BJ (cell line): ENCODE measurements at regions not wholly inside any gene's neighbourhood (a gene's known extent, or its start where the extent isn't known, plus 50 kb on each side); places are given as distances from the start of the nearest gene placed in this dataset.
"Not testable (repeated sequence)": the region's sequence is repeated elsewhere in the genome, so short reads cannot be mapped to it uniquely, and the experiment has no call there.

Experiments used
- CTCF ChIA-PET: fragments of 350-600 bp; formaldehyde crosslinking; extraction: SDS; loops from one replicate; lab custom pipeline; 2021; ENCODE audit warnings: antibody characterized with exemption, inconsistent platforms; lab: Yijun Ruan, JAX
- POLR2A ChIA-PET: fragments of 300-600 bp; sonication (Branson Sonifier 250); formaldehyde crosslinking; extraction: SDS; loops from one replicate; lab custom pipeline; 2021; ENCODE audit warnings: antibody characterized with exemption; lab: Charles Lee
- DNase-seq: peaks from one replicate; pipeline ENCODE4 v3.0.0-alpha.2; 2011; ENCODE audit warnings: low read depth
- H3K27me3 ChIP-seq: 2 replicates; pipeline ENCODE4 v1.6.0; 2011; ENCODE audit warnings: low read length; ENCODE audit not compliant: control insufficient read depth, insufficient read depth
- H3K36me3 ChIP-seq: 2 replicates; pipeline ENCODE4 v1.5.1; 2011; ENCODE audit warnings: low read length; ENCODE audit not compliant: control insufficient read depth, insufficient read depth
- H3K4me3 ChIP-seq: 2 replicates; pipeline ENCODE4 v1.5.1; 2011; ENCODE audit warnings: low read depth, mild to moderate bottlenecking, control low read depth, low read length
- TF ChIP-seq, protein P1 (sequence below): IDR thresholded peaks from 2 replicates; pipeline ENCODE4 v1.5.1; 2011; ENCODE audit warnings: low read depth, mild to moderate bottlenecking, control low read depth, inconsistent platforms, low read length, moderate library complexity; ENCODE audit not compliant: insufficient read depth

DNA sequence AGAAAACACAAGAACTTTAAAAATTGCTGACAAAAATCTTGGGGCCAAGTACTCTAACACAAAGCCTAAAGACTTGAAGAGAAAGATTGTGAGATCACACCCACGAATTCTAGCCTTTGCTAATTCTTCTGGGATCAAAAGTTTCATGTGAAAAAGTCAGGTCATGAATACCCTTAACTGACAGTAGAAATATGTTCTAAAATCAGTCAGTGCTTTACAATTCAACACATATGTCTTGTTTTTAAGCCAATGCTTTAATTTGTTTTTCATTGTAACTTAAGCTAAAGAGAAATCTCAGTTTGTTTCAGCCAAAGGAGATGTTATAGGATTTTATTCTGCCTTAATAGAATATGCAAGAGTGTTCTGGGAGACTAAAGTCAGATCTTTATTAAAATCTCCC is 78.2 kb upstream of the PLEKHG1 start:
- CTCF ChIA-PET, result no interaction called here
- POLR2A ChIA-PET, result no interaction called here
- no peak for DNase-seq
- Histone ChIP-seq H3K27me3 (no peaks in the 10 kb centered on the region), H3K4me3 (no peak overlapping the region), H3K36me3 (no peaks in the 10 kb centered on the region)
- TF ChIP-seq, protein P1, sequence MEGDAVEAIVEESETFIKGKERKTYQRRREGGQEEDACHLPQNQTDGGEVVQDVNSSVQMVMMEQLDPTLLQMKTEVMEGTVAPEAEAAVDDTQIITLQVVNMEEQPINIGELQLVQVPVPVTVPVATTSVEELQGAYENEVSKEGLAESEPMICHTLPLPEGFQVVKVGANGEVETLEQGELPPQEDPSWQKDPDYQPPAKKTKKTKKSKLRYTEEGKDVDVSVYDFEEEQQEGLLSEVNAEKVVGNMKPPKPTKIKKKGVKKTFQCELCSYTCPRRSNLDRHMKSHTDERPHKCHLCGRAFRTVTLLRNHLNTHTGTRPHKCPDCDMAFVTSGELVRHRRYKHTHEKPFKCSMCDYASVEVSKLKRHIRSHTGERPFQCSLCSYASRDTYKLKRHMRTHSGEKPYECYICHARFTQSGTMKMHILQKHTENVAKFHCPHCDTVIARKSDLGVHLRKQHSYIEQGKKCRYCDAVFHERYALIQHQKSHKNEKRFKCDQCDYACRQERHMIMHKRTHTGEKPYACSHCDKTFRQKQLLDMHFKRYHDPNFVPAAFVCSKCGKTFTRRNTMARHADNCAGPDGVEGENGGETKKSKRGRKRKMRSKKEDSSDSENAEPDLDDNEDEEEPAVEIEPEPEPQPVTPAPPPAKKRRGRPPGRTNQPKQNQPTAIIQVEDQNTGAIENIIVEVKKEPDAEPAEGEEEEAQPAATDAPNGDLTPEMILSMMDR, result no peak

DNA sequence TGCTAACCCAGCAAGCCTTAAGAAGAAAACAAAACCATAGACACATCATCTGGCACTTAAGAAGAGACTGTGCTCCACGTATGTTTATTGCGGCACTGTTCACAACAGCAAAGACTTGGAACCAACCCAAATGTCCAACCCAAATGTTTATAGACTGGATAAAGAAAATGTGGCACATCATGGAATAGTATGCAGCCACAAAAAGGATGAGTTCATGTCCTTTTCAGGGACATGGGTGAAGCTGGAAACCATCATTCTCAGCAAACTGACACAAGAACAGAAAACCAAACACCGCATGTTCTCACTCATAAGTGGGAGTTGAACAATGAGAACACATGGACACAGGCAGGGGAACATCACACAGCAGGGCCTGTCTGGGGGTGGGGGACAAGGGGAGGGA is 76.5 kb upstream of the PLEKHG1 start:
- POLR2A ChIA-PET, DNase-seq, CTCF ChIA-PET, H3K4me3 ChIP-seq, H3K36me3 ChIP-seq, H3K27me3 ChIP-seq: not testable (repeated sequence)

DNA sequence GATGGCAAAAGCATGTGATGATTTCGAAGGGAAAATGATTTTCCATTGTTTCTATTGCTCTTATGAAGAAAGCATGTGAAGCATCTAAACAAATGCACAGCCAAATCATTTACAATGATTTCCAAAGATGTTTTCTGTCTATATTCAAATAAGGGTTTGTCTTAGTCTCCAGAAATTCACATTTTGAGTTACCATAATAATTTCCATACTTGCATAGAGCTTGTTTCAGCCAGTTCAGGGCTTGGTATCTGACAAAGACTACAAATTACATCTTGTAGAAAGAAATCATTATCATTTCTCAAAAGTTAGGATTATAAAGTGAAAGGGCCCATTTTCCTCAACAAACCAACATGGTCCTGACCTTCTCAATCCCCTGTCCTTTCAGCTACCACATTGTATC is 74.4 kb upstream of the PLEKHG1 start:
- H3K27me3 ChIP-seq, result no peaks in the 10 kb centered on the region
- CTCF ChIA-PET, result no interaction called here
- no peak for DNase-seq
- no peak overlapping the region for H3K4me3 ChIP-seq
- H3K36me3 ChIP-seq, result no peaks in the 10 kb centered on the region
- POLR2A ChIA-PET, result no interaction called here
- TF ChIP-seq, protein P1, result no peak

GRCh38 chr6:150527100-150527499 is 72.6 kb upstream of the PLEKHG1 start:
- Histone ChIP-seq H3K27me3 (no peaks in the 10 kb centered on the region), H3K36me3 (no peaks in the 10 kb centered on the region), H3K4me3 (no peak overlapping the region)
- ChIA-PET POLR2A (no interaction called here), CTCF (no interaction called here)
- TF ChIP-seq, protein P1, result no peak
- DNase-seq, result no peak

- CTCF ChIA-PET, result interaction anchor here (1.2 kb wide), 1 partner anchor 10 kb away, joined by 3 read pairs; no protein-coding TSS in a partner anchor
- POLR2A ChIA-PET, result no interaction called here
- Histone ChIP-seq H3K27me3 (no peaks in the 10 kb centered on the region), H3K36me3 (no peaks in the 10 kb centered on the region), H3K4me3 (no peak overlapping the region)
- TF ChIP-seq, protein P1, result no peak
- no peak for DNase-seq
Measured at GRCh38 chr6:150528648-150529285, 70.9 kb upstream of the PLEKHG1 start.

DNA sequence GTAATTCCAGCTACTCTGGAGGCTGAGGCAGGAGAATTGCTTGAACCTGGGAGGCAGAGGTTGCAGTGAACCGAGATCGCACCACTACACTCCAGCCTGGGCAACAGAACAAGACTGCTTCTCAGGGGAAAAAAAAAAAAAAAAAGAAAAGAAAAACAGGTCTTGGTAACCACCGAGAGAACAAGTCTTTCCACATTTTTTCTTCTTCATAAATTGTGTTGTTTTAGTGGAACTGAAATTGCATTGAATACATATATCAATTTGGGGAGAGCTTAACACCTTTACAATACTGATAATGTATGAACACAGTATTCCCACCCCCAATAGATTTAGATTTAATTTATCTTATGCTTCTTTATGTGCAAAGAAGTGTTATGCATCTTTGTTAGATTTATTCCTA is 70.0 kb upstream of the PLEKHG1 start:
- H3K4me3 ChIP-seq, result no peak overlapping the region
- DNase-seq, result no peak
- H3K36me3 ChIP-seq, result no peaks in the 10 kb centered on the region
- TF ChIP-seq, protein P1, result no peak
- ChIA-PET POLR2A (no interaction called here), CTCF (interaction anchor here (1.2 kb wide), 1 partner anchor 9 kb away, joined by 3 read pairs; no protein-coding TSS in a partner anchor)
- no peaks in the 10 kb centered on the region for H3K27me3 ChIP-seq
